AG04449 (cell line): ENCODE measurements at regions not wholly inside any gene's neighbourhood (a gene's known extent, or its start where the extent isn't known, plus 50 kb on each side); places are given as distances from the start of the nearest gene placed in this dataset.

Experiments used
- CTCF ChIA-PET: fragments of 350-600 bp; formaldehyde crosslinking; extraction: SDS; loops from one replicate; lab custom pipeline; 2021; ENCODE audit warnings: antibody characterized with exemption; lab: Yijun Ruan, JAX
- POLR2A ChIA-PET: fragments of 400-600, 350-600 bp; formaldehyde crosslinking; extraction: SDS; loops from one replicate; lab custom pipeline; 2020; ENCODE audit warnings: antibody characterized with exemption, inconsistent platforms; lab: Yijun Ruan, JAX
- DNase-seq: peaks from one replicate; pipeline ENCODE4 v3.0.0-alpha.2; 2010; ENCODE audit warnings: low read depth, low spot score
- H3K4me3 ChIP-seq: 2 replicates; pipeline ENCODE4 v1.5.1; 2011; ENCODE audit warnings: low read depth, mild to moderate bottlenecking, control low read depth, low read length
- TF ChIP-seq, protein P1 (sequence below): IDR thresholded peaks from one replicate; pipeline ENCODE4 v1.5.1; 2011; ENCODE audit warnings: mild to moderate bottlenecking, moderate library complexity, low read length, control low read depth, inconsistent platforms; ENCODE audit not compliant: insufficient read depth; ENCODE audit errors: missing control alignments

DNA sequence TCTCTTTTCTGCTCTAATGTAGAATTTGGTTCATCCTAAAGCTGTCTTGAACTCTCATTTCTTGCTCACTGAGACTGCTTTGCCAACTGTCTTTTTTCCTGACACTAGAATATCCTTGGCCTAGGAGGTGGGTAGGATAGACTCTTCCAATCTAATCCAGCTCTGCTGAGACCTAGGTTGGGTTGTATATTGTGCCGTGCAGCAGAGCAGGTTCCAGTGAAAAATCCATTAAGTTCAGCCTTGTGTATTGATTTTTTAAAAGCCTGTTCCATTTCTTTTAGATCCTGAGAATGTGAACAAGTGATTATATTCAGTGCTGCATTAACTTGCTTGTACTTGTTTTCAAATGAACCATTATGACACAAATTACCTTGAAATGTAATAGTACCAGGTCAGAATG is 539.6 kb downstream of the LRRC70 start:
- TF ChIP-seq, protein P1, sequence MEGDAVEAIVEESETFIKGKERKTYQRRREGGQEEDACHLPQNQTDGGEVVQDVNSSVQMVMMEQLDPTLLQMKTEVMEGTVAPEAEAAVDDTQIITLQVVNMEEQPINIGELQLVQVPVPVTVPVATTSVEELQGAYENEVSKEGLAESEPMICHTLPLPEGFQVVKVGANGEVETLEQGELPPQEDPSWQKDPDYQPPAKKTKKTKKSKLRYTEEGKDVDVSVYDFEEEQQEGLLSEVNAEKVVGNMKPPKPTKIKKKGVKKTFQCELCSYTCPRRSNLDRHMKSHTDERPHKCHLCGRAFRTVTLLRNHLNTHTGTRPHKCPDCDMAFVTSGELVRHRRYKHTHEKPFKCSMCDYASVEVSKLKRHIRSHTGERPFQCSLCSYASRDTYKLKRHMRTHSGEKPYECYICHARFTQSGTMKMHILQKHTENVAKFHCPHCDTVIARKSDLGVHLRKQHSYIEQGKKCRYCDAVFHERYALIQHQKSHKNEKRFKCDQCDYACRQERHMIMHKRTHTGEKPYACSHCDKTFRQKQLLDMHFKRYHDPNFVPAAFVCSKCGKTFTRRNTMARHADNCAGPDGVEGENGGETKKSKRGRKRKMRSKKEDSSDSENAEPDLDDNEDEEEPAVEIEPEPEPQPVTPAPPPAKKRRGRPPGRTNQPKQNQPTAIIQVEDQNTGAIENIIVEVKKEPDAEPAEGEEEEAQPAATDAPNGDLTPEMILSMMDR: no peak
- H3K4me3 ChIP-seq: no peak overlapping the region
- DNase-seq: no peak
- CTCF ChIA-PET: no interaction called here
- POLR2A ChIA-PET: no interaction called here

DNA sequence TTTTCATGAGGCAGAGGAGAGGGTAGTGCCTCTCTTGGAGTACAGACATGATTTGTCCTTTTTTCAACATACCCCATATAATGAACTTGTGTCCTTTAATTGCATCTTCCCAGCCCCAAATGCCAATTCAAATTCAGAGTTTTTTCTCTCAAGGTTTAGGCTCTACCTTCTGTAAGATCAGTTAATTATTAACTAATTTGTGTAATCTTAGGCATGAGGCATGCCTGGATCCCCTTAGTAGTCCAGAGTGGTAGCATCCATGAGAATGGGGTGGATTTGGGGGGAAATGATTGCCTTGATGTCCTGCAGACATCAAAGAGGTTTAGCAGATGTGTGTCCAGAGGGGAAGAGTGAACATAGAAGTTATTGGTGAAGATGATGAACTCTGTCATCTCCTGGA is 533.3 kb downstream of the LRRC70 start:
- ChIA-PET CTCF (no interaction called here), POLR2A (no interaction called here)
- no peak for DNase-seq
- H3K4me3 ChIP-seq: no peak overlapping the region
- TF ChIP-seq, protein P1: no peak

DNA sequence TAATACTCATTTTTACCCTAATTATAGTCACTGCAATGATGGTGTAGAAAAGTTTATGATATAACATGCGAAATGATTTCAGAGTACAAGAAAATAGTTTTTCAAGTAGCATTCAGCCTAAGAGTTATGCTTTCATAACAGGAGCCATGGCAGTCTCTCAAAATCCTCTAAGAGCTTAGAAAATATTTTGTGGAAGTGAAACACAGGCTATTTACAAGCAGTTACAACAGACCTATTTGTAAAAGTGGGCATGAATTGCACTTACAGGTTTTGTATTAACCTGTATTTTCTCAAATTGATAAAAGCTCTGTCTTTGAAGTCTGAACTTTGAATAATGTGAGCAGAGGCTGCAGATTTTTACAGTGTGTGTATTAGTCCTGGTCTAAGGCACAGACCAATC is 523.3 kb downstream of the LRRC70 start:
- TF ChIP-seq, protein P1: no peak
- no peak overlapping the region for H3K4me3 ChIP-seq
- DNase-seq: no peak
- ChIA-PET POLR2A (no interaction called here), CTCF (no interaction called here)

DNA sequence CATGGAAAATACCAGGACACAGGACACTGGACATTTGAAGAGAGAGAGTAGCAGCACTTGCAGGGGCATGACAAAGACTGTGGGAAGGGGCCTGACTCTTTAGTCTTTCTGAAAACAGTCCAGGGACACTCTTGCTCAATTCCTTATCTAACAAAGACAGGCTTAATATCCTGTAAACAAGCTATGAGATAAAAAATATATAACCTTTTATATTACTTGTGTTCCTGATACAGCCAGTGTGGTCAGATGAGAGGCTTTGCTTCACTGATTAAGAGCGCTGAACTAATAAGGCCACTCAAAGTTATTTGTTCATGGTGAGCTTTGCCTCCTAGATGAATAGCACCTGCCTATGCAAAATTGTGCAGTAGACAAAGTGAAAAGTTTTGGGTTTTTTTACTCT is 518.7 kb downstream of the LRRC70 start:
- no peak overlapping the region for H3K4me3 ChIP-seq
- DNase-seq: no peak
- TF ChIP-seq, protein P1: no peak
- POLR2A ChIA-PET: no interaction called here
- CTCF ChIA-PET: no interaction called here

DNA sequence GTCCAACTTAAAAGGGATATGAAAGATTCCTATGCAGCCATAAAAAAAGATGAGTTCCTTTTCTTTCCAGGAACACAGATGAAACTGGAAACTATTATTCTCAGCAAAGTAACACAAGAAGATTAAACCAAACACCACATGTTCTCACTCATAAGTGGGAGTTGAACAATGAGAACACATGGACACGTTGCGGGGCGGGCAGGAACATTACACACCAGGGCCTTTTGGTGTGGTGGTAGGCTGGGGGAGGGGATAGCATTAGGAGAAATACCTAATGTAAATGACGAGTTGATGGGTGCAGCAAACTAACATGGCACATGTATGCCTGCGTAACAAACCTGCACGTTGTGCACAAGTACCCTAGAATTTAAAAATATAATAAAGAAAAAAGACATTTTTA is 516.1 kb downstream of the LRRC70 start:
- CTCF ChIA-PET: no interaction called here
- no peak overlapping the region for H3K4me3 ChIP-seq
- TF ChIP-seq, protein P1: no peak
- POLR2A ChIA-PET: no interaction called here
- DNase-seq: no peak

DNA sequence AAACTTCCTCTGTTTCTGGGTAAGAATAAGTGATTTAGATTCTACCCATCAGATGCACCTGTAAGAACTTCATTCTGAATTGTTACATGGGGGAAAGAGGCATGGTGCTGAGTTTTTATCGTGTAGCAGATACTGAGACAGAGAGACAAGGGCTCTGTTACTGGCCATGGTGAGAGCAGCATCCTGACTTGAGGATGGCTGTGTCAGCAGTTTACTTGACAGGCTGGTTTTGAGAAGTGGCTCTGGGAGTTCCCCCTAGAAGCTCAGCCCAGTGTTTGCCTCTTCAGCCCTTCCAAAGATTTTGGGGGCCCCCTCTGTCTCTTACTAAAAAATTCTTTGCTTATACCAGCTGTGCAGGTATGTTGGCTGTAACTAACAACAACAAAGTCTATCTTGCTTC is 510.5 kb downstream of the LRRC70 start:
- H3K4me3 ChIP-seq: no peak overlapping the region
- TF ChIP-seq, protein P1: no peak
- no peak for DNase-seq
- POLR2A ChIA-PET: no interaction called here
- CTCF ChIA-PET: no interaction called here
